ENCODE measurements at regions not wholly inside any gene's neighbourhood (a gene's known extent, or its start where the extent isn't known, plus 50 kb on each side); places are given as distances from the start of the nearest gene placed in this dataset.

DNA sequence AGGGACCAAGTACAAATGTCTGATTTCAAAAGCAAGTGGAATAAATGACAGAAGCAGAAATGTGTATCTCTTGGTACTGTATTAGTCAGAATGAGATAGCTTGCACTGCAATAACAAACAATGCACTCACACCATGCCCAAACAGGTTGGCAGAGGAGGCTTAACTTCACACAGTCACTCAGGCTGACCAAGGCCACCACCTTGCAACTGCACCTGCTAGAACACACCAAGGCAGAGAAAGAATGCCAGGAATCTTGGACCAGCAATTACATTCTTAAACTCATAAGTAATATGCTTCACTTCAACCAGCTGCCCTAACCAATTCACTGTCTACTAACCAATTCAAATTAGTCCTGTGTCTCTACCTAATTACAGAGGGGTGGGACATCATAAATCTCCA is 378.3 kb downstream of the BCL11B start:
- no peak overlapping the region for H2AK9ac ChIP-seq (replicated peaks; ENCODE audit: low read depth, low read length, poor library complexity)
- ChIA-PET CTCF (no interaction called here), POLR2A (ENCODE audit: unreplicated experiment) (no interaction called here)
- no peak overlapping the region for H2BK20ac ChIP-seq (ENCODE audit: low read depth, low read length)
- in situ Hi-C loops (cut with MboI; ENCODE audit: low sequenced_read_pairs): no loop called here
- H3K27ac ChIP-seq (ENCODE audit: insufficient read depth, low read length): no peak overlapping the region
- no peak overlapping the region for H3K14ac ChIP-seq (replicated peaks; ENCODE audit: low read depth, low read length)
- H3K79me1 ChIP-seq (ENCODE audit: low read depth in 1 of 2, low read length in 2 of 2): no peaks in the 10 kb centered on the region
- no peaks in the 10 kb centered on the region for H3K27me3 ChIP-seq (ENCODE audit: control insufficient read depth, insufficient read depth, low read length)
- H2AK5ac ChIP-seq (ENCODE audit: low read depth, low read length): no peak overlapping the region
- DNase-seq (no peak), ATAC-seq (ENCODE audit: low read depth) (no peak)
- no peaks in the 10 kb centered on the region for H3K9me1 ChIP-seq (ENCODE audit: insufficient read depth, low read length)
- H3K4me1 ChIP-seq (ENCODE audit: control insufficient read depth, insufficient read depth, low read length): no peaks in the 10 kb centered on the region
- no peak overlapping the region for H3K9ac ChIP-seq (ENCODE audit: low read depth, low read length)
- H4K5ac ChIP-seq (ENCODE audit: low read depth, low read length): no peak overlapping the region
- H4K20me1 ChIP-seq (ENCODE audit: insufficient read depth, low read length): no peaks in the 10 kb centered on the region
- H3K36me3 ChIP-seq (ENCODE audit: control insufficient read depth, insufficient read depth, low read length): no peaks in the 10 kb centered on the region
- BruUV-seq (replicated peaks): no TSS peak
- no peak overlapping the region for H3K56ac ChIP-seq (ENCODE audit: extremely low read depth, insufficient read depth, low read length)
- no peak overlapping the region for H3K23ac ChIP-seq (ENCODE audit: low read depth, low read length)
- intact Hi-C loops (cut with micrococcal nuclease): no loop called here
- TF ChIP-seq, protein P1, sequence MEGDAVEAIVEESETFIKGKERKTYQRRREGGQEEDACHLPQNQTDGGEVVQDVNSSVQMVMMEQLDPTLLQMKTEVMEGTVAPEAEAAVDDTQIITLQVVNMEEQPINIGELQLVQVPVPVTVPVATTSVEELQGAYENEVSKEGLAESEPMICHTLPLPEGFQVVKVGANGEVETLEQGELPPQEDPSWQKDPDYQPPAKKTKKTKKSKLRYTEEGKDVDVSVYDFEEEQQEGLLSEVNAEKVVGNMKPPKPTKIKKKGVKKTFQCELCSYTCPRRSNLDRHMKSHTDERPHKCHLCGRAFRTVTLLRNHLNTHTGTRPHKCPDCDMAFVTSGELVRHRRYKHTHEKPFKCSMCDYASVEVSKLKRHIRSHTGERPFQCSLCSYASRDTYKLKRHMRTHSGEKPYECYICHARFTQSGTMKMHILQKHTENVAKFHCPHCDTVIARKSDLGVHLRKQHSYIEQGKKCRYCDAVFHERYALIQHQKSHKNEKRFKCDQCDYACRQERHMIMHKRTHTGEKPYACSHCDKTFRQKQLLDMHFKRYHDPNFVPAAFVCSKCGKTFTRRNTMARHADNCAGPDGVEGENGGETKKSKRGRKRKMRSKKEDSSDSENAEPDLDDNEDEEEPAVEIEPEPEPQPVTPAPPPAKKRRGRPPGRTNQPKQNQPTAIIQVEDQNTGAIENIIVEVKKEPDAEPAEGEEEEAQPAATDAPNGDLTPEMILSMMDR (conservative IDR thresholded peaks at IDR 0.05; ENCODE audit: low read depth, low read length): no peak
- TF ChIP-seq, protein P2, sequence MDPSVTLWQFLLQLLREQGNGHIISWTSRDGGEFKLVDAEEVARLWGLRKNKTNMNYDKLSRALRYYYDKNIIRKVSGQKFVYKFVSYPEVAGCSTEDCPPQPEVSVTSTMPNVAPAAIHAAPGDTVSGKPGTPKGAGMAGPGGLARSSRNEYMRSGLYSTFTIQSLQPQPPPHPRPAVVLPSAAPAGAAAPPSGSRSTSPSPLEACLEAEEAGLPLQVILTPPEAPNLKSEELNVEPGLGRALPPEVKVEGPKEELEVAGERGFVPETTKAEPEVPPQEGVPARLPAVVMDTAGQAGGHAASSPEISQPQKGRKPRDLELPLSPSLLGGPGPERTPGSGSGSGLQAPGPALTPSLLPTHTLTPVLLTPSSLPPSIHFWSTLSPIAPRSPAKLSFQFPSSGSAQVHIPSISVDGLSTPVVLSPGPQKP (IDR thresholded peaks at IDR 0.05; ENCODE audit: borderline replicate concordance, low read depth, low read length): no peak
- TF ChIP-seq MAFK (IDR thresholded peaks at IDR 0.05; ENCODE audit: low read depth, low read length) (no peak), MXI1 (IDR thresholded peaks at IDR 0.05; ENCODE audit: borderline replicate concordance, low read depth, low read length) (no peak), FOS (IDR thresholded peaks at IDR 0.05; ENCODE audit: low read depth, low read length) (no peak), SMC3 (IDR thresholded peaks at IDR 0.05; ENCODE audit: low read depth, low read length) (no peak), BHLHE40 (IDR thresholded peaks at IDR 0.05; ENCODE audit: low read depth, low read length) (no peak), CEBPB (IDR thresholded peaks at IDR 0.05; ENCODE audit: low read depth, low read length) (no peak), CHD1 (IDR thresholded peaks at IDR 0.05; ENCODE audit: low read depth, low read length) (no peak), MAZ (IDR thresholded peaks at IDR 0.05; ENCODE audit: borderline replicate concordance, low read depth, low read length) (no peak), RFX5 (IDR thresholded peaks at IDR 0.05; ENCODE audit: low read depth, low read length) (no peak), RAD21 (IDR thresholded peaks at IDR 0.05; ENCODE audit: low read length) (no peak), POLR2A (IDR thresholded peaks at IDR 0.05; ENCODE audit: low read depth, low read length) (no peak), NFE2L2 (IDR thresholded peaks at IDR 0.05; ENCODE audit: low read depth, low read length) (no peak), RCOR1 (IDR thresholded peaks at IDR 0.05; ENCODE audit: insufficient replicate concordance, low read length) (no peak)
- TF ChIP-seq, protein P3, sequence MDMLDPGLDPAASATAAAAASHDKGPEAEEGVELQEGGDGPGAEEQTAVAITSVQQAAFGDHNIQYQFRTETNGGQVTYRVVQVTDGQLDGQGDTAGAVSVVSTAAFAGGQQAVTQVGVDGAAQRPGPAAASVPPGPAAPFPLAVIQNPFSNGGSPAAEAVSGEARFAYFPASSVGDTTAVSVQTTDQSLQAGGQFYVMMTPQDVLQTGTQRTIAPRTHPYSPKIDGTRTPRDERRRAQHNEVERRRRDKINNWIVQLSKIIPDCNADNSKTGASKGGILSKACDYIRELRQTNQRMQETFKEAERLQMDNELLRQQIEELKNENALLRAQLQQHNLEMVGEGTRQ (IDR thresholded peaks at IDR 0.05; ENCODE audit: low read depth, low read length): no peak
- no peak overlapping the region for H4K91ac ChIP-seq (ENCODE audit: insufficient read depth, low read depth, low read length)
- no peak overlapping the region for H3K18ac ChIP-seq (ENCODE audit: low read depth, low read length)
- no peak overlapping the region for H4K8ac ChIP-seq (ENCODE audit: low read depth in 2 of 2, low read length in 2 of 2)
- no peak overlapping the region for H2BK120ac ChIP-seq (ENCODE audit: low read depth, low read length)
- no peak overlapping the region for H2BK5ac ChIP-seq (ENCODE audit: low read depth, low read length, poor library complexity, severe bottlenecking)
- no peak overlapping the region for H3K4me3 ChIP-seq (ENCODE audit: insufficient read depth, low read depth, low read length)
- H3K4ac ChIP-seq (ENCODE audit: low read depth, low read length): no peak overlapping the region
- dilution Hi-C loops (cut with HindIII; ENCODE audit: low sequenced_read_pairs, unreplicated experiment): no loop called here
- no peak overlapping the region for H3K4me2 ChIP-seq (ENCODE audit: low read depth, low read length)
- no peak overlapping the region for H2BK15ac ChIP-seq (ENCODE audit: low read depth, low read length)
- H3K9me3 ChIP-seq (ENCODE audit: control insufficient read depth, insufficient read depth, low read length): peaks cover 49% of the 10 kb centered on the region
- no peak overlapping the region for H2AFZ ChIP-seq (replicated peaks; ENCODE audit: low read length, poor library complexity)

Measured in IMR-90 (cell line).